Stimulated activated CD4-positive, alpha-beta T cell treated with anti-CD3 and anti-CD28 coated beads, Interleukin-1b, Interleukin-23, amount 100 ng/mL, for 4 hours (primary cell): ENCODE measurements at regions not wholly inside any gene's neighbourhood (a gene's known extent, or its start where the extent isn't known, plus 50 kb on each side); places are given as distances from the start of the nearest gene placed in this dataset.

ENCODE experiments used
- DNase-seq, 2 donors: peaks; one replicate each; pipeline ENCODE4 v3.0.0-alpha.2; 2020; ENCODE audit warnings: low read depth in 2 of 2

DNA sequence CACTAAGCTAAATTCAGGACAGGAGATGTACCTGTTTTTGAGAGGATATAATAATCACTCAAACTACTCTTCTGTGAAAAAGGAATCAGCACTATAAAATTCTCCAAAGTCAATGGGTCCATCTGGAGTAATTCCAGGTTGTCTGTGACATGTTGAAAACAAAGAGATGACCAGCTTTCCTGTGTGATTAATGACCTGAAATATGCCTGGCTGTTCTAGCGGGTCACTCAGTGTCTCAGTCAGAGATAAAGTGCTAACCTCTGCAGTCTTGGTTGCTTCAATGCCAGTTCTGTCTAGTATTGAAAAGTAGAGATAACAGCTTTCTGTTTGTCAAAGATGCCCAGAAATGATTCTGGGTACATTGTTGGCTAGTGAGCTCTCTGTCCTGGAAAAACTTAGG lies 722.6 kb upstream of the TENM4 start:
- DNase-seq = no peak

DNA sequence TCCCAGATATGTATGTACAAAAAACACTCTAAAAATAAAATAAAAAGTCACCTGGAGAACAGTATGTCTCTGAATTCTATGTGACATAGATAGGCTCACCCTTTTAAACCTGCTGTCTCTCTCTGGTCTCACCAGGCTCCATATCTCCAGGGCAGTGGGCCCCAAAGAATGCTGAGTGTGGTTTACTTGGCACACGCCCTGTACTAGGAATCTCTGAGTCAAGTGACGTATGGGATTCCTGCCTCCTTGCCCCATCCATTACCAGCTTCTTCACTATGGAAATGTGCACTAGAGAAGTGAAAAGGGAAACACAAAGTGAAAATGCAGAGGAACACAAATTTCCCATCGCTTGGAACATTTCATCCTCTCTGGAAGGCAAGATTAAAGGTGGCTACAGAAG lies 722.2 kb upstream of the TENM4 start:
- no peak for DNase-seq

DNA sequence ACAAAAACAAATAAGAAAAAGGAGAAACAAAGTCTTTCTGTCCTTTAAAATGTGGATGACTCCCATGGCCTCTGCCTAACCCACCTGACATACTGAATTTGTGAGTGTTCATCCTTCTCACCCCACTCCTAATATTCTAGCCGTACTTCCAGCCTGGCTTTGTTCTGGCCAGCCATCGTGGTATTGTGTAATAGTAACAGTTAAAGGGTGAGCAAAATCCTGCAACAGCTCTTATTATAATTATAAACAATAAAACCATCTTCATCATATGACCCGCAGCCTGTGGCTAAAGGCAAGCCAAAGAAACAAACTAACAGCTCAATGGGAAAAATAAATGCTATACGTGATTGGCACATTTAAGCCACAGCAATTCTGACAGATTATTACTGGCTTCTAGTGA lies 721.6 kb upstream of the TENM4 start:
- no peak for DNase-seq

DNA sequence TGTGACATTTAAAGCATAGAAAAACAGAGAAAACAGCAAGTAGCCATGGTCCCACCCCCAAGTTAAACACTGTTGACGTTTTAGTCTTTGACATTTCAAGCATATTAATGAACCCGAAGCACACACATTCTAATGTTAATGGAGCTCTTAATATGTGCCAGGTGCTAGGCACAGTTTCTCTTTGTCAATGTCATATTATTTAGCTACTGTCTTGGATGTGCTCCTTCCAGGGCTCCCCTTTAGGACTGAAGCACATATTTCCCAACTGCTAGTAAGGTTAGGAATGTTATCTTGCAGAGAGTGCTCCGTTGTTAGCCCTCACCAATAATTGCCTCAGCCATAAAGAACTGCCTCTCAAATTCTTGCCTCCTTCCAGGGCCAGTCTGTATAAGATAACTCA lies 716.6 kb upstream of the TENM4 start:
- no peak for DNase-seq

DNA sequence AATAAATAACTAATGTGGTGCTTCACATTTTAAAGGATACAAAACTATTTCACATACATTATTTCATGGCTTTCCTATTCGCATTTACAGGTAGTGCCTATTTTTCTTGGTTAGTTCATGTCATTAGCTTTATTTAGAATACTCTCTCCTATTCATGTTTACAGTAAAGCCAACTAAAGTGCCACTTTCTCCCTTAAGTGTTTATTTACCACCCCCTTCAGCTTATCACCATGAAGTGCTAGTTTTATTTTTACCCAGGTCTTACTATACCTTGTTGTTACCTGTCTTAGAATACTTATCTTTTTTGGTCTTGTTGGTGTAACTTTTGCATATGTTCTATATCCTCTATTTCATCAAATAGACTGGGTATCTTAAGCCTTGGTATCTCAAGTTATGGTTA lies 715.2 kb upstream of the TENM4 start:
- DNase-seq = no peak

DNA sequence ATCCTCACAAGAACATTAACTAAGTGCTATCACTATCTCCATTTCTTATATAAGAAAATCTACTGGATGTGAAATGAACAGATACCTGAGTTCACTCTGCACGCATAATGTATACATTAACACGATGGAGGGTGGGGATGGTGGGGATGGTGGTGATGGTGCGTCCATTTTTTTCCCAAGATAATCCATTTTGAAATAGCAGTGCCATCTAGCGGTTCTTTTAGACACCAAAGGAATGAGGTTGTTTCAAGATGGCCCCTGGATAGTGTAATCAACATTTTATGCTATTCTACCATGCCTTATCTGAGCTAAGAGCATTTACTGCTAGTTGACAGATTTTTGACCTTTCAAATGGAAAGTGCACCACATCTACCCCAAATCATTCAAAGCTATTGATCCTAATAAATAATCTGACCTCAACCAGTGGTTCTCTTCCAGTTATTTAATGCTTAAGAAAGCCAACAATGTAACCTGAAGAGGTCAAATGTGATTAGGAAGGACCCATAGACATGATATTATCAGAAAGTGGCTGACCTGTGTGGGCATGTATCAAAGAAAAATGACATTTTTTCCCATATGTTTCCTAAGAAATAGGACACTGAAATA lies 714.7 kb upstream of the TENM4 start:
- DNase-seq = no peak

DNA sequence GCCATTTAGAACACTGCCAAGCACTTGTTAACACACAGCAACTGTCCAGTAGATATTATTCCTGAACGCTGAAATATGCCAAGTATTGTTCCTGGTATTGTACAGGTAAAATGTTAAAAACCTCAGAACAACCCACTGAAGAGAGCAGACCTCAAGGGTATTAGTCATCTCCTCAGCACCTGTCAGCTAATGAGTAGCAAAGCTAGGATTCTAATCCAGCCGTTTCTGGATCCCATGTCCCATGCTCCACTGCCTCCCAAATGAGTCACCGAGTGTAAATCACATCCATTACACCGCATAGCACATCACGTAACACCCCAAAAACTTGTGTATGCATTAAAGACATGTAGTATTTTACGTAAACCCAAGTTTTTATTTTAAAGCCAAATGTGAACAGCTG lies 705.4 kb upstream of the TENM4 start:
- DNase-seq = no peak

DNA sequence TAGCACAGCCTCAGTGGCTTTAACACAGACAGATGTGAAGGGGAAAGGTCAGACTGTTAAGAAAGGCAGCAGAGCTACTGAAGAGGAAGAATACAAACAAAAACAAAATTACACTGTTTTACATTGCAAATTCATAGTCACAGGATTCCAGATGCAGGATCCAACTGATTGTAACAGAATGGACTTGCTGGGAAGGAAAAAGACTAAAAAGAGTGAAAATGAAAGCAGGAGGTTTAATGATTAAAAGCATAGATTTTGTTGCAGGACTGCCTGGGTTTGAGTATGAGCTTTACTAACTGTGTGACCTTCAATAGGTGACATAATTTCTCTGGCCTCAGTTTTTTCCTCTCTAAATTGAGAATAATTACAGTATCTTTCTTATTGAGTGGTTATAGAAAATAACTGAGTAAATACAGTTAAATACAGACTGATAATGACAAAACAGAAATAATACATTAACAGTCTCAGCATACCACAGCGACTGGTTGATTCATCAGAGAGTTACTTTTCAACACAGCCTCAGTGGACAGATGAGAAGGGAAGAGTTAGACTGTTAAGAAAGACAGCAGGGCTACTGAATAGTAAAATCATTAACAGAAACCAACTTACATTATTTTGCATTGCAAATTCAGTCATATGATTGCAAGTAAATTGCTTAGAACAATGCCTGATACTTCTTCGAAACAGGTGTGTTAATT lies 704.2 kb upstream of the TENM4 start:
- DNase-seq = no peak

DNA sequence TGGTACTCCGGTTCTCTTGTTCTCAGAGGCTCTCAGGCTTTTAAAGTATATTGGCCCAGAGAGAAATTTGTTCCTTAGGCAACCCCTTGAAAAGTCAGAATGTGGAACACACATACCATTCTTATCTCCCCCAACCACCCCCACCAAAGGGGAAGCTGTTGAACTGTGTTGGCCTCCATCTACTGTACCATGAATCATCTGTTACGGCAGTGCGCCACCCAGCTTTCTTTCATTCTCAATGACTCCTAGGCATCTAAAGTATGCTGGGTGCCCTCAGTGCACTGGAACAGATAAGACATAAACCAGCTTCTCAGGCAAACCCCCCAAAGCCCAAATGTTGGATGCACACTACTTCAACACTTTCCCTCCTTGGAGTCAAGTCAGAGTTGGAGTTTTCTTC lies 696.2 kb upstream of the TENM4 start:
- DNase-seq = no peak

DNA sequence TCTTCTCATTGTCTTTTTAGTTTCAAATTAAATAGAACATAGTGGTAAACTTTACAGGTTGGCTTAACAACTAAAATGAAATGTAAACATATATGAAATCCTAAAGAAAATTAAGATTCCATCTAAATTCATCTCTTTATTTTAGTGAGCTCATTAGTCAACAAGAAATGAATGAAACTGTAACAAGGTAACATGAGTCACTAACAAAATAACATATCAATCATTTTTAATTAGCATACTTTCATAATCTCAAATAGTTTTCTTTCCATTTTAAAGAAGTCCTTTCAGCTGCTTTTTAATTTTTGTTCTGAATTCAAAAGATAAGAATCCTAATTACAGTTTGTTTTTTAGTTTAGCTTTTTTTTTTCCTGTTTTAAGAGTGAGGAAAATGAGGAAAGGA lies 688.6 kb upstream of the TENM4 start:
- DNase-seq = no peak

DNA sequence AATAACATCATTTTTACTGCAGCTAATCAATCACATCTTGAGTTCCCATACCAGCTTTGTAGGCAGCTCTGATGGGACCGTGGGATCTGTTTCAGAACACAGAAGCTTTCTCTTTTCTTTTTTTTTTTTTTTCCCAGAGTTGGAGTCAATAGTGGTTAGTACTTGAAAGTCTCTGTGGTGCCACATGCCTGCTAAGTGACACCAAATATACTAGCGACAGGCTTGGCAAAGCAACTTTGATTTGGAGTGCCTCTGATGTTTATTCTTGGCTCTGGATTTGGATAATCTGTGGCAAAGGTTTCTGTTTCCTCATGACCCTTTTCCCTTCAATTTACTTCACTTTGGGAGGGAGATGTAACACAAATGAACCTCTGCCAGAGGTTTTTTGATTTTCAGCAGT lies 681.4 kb upstream of the TENM4 start:
- no peak for DNase-seq

DNA sequence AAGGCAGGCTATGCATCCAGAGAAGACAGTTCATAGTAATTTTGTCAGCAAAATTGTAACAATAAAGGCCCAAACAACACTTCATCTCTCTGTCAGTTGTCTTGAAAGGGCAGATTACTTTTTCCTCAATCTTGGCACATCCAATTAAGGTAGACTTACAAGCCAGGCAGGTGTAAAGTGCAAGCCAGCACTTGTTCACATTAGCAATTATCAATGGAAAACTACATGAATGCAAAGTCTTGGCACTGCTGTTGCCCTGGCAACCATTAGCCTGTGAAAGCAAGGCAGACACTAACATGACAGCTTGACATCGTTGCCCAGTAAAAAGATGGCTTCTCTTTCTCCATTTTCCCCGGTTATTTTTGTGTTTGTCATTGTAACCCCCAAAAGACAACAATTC lies 677.2 kb upstream of the TENM4 start:
- no peak for DNase-seq

DNA sequence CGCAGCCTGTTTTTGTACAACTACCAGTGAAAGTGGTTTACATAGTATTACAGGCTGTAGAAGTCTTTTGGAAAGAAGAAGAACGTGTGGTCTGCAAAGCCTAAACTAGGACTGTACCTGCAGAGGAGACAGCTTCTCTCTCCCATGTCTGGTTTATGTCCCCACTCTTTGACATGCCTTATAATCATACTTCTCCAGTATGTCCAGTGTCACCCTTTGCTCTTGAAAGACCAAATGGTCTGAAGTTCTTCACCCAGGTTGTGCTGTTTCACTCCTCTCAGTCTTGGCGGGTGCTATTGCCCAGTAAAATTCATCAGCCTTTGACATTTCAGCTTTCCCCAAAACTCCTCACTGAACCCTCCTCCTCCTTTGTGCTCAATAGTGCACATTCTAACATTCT lies 676.0 kb upstream of the TENM4 start:
- no peak for DNase-seq

DNA sequence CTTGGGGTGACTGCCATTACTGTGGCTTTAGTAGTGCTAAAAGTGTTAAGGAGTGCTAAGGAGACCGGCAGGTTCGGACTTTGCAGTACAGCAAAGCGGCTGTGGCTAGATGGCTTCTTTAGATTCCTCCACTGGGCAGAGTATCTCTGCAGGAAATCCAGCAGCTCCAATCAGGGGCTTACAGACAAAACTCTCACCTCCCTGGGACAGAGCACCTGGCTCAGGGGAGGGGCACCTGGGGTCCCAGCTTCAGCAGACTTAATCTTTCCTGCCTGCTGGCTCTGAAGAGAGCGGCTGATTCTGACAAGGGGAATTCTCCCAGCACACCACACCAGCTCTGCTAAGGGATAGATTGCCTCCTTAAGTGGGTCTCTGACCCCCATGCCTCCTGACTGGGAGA lies 668.8 kb upstream of the TENM4 start:
- DNase-seq = no peak

DNA sequence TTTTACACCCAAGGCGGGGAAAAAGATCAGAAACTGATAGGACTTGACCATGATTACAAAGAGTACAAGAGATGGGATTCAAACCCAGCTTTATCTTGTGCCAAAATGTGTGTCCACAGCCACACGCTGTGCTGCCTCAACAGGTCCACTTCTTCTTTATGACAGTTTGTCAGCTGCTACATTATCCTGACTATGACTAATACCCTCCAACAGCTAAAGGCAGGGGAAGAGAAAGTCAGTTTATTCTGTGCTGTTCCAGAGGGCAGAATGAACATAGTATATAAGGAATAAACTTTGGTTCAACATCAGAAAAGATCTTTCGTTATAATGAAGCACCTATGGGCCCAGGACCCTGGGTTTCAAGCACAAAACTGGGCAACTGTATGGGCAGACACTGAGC lies 668.2 kb upstream of the TENM4 start:
- no peak for DNase-seq

DNA sequence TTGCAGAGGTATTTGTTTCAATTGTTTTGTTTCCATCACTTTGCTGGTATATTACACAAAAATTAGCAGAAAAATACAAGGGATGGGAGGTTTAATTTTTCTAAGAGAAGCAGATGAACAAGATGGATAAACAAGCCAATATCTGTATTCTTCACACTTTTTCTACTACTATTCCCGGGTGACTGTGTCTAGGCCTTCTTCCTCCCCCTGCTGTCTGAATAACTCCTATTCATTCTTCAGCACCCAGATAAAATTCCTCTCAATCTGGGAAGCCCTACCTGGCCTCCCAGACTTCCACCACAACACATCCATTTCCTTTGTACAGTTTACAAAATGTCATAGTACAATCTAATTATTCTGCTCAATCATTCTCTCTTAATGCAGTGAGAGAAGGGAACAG lies 666.6 kb upstream of the TENM4 start:
- DNase-seq = no peak

DNA sequence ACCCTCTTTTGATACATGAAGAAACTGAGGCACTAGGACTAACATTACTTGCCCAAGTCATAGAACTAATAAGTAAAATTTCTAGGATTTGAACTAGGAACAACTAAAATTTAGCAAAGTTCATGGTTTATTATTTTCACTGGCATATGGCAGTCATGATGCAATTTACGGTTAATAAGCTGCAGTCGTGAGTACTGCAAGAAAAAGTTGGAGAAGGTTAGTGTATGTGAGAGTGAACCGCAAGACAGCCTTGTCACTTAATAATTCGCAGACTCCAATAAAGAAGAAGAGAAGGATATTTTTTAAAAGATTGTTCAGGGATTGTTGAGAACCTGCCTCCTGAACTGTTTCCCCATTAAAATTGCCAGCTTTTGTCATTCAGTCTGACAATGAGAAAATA lies 663.4 kb upstream of the TENM4 start:
- DNase-seq = no peak

DNA sequence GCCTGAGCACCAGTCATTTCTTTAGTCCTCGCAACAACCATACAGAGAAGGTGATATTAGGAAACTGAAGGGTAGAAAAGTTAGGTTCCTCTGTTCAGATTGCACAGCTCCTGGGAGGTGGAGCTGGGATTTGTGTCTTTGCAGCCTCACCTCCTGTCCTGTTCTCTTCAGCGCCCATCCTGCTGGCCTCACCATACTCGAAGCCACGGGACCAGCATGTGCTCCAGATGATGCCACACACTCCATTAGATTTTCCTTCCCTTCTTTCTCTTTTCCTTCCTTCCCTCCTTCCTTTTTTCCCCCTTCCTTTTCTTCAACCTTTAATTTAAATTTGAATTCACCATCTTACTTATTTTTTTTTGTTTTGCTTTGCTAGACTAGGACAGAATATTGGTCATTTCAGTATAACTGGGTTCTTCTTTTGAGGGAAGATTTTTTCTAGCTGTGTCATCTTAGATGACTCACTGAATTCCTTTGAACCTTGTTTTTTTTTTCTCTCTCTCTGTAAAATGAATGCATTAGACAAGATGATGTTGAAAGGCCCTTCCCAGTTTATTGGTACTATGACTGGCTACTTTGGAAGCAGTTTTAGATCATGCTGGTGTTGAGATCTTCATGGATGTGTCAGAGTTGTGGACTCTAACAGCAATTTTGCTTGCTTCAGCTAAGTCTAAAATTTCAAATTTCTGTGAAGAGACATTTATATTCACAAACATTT lies 662.5 kb upstream of the TENM4 start:
- no peak for DNase-seq

DNA sequence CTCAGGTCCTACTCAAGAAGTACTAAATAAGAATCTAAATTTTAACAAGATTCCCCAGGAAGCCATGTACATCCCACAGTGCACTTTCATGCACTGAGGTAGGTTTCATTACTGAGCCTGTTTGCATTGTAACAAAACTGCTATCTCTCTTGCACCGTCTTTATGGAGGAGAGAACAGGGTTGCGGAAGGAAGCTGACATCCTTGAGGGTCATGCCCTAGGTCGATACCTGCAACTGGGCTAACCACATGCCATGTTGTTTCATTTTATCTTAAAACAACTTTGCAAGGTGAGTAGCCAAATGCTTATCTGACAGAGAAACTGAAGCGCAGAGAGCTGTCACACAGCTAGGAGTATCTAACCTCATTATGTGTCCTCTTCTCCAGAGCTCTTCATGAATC lies 656.3 kb upstream of the TENM4 start:
- no peak for DNase-seq

DNA sequence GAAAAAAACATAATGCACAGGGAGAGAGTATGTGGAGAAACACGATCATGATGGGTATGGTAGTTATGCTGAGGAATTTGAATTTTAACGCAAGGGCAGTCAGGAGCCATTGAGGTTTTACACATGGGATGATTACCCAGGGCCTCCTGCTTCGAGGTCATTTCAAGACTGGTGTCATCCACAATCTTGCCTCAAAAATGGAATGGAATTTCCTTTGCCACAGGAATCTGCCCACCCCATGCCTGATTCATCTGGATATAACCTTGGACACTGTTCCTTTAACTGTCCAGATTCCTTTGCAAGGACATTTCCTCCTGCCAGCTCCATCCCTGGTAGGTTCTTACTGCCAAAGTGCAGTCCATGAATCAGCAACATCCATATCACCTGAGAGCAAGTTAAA lies 655.9 kb upstream of the TENM4 start:
- no peak for DNase-seq

DNA sequence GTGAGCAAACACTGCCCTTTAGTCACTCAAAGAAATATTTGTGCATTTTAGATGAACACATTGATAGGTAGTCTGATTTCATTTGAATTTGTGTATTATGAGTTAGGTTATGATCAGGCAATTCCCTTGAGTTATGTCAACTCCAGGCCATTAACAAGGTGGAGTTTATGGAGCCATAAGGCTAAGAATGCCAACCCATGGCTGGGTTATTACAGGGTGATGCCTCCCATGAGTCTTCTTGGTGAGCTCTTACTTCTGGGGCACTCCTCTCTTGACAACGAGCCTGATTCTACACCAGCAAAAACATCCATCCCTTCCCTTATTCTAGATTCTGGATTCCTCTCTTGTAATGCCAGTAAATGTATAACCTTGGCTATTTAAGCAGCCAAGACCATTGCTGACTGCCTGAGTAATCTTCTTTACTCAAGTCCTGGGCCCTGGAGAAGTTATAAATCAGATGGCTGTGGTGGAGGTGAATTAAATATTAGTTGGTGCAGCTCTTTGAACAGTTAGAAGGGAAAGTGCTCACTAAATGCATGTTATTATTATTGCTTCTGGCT lies 645.7 kb upstream of the TENM4 start:
- no peak for DNase-seq

DNA sequence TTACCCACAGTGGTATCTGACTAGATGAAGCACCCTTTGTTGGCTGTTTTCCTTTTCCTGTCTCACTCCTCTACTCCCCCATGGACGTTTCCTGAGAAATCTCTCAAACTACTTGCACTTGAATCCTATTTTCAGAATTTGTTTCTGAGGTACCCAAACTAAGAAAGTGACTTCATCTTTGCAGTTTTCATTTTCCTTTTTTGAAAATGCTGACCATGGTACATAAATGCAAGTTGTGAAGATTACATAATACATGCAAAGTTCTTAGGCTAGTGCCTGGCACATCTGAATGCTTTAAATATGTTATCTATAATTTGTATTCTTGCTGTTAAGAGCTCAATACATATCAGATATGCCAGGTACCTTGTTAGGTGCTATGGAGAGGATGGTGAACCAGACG lies 644.7 kb upstream of the TENM4 start:
- DNase-seq = no peak

DNA sequence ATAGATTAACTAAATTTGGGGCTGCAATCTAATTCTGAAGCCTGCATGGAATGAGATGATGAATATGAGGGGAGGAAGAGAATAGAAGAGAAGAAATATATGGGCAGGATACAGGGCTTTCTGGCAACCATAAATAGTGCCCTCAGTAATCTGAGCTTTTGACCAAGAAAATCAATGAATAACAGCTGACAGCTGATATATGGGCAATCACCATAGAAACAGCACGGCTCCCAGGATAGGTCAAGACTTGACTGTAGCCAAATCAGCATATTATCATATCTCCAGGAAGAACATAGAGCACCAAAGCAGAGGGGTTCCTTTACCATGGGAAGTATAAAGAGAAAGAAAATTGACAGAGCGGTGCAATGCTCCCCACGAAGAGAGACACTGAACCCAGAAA lies 643.8 kb upstream of the TENM4 start:
- no peak for DNase-seq
